NCI-H2227 treated with DMSO at 0.1 percent for 48 hours (cell line): ENCODE measurements at regions not wholly inside any gene's neighbourhood (a gene's known extent, or its start where the extent isn't known, plus 50 kb on each side); places are given as distances from the start of the nearest gene placed in this dataset.

Experiments
- DNase-seq: peaks from one replicate; lab custom pipeline; 2025; lab: John Stamatoyannopoulos, UW

DNA sequence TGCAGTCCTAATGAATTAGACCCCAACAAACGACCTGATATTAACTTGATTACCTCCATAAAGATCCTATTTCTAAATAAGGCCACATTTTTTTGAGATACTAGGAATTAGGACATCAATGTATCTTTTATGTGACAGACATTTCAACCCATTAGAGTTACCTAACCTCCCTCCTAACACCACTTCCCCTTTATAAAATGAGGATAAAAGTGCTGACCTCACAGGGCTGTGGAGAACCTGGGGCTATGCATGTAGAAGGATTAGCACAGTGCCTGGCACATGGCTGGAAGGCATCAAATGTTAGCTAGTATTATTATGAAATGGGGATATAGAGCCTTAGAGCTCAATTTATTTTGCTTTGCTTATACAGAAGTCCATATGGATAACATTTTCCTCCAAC lies 53.5 kb upstream of the LRRN1 start:
- no peak for DNase-seq

DNA sequence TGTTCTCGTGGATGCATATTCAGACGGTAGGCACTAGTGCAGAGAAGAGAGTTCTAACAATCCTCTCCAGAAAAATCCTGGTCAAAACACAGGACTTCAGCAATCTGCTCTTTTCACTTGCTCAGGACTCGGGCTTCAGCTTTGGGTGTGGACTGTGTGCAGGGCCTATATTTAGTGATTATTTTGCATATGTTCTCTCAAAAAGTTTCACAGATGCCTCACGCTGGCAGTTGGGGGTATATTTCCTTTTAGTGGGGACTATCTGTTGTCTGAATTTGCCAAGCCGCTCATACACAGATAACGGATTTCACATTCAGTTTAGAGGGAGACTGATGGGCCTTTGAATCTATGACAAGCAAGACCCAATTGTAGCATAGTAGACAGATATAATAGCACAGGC lies 54.4 kb upstream of the LRRN1 start:
- DNase-seq, result no peak

GRCh38 chr3:3743754-3744153 lies 55.5 kb upstream of the LRRN1 start:
- DNase-seq, result no peak

GRCh38 chr3:3740061-3740460 lies 59.2 kb upstream of the LRRN1 start:
- no peak for DNase-seq

- DNase-seq, result no peak
Observed at GRCh38 chr3:3739330-3740060, 59.7 kb upstream of the LRRN1 start.

- no peak for DNase-seq
Observed at GRCh38 chr3:3737531-3737930, 61.7 kb upstream of the LRRN1 start.

- no peak for DNase-seq
Observed at GRCh38 chr3:3735919-3736318, 63.3 kb upstream of the LRRN1 start.

DNA sequence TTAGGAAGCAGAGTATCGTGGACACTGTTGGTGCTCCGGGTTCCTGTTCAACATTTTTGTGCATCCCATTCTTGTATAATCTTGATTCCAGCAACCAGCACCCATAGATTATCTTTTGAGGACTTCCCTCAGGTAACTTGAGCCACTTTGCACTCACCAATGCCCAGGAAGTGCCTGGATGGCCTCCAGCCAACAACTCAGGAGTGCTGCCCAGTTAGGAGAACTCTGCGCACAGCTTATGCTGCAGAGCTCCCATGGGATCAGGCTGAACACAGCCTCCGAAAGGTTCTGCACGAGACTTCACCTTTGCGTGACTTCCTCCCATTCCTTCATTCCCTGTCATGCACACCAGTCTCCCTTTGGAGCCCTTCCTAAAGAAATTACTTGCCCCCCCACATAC lies 64.3 kb upstream of the LRRN1 start:
- no peak for DNase-seq

GRCh38 chr3:3729261-3729660 lies 70.0 kb upstream of the LRRN1 start:
- no peak for DNase-seq

DNA sequence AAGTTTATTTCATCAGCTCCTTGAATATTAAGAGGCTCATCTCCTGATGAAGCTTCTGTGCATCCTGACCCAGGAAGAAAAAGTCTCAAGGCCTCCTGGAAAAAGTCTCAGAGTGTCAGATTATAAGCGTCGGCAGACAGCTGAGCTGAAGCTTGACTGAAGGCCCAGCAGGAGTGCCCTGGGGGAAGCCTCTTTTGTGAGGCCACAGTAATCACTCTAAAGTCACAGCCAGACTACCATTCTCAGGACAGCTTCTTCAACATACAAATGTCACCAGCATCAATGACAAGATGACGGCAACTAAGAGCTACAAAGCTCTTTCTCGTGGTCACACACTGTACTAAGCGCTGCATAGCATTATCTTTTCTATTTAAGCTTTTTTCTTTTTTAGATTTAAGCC lies 72.7 kb upstream of the LRRN1 start:
- DNase-seq, result no peak

DNA sequence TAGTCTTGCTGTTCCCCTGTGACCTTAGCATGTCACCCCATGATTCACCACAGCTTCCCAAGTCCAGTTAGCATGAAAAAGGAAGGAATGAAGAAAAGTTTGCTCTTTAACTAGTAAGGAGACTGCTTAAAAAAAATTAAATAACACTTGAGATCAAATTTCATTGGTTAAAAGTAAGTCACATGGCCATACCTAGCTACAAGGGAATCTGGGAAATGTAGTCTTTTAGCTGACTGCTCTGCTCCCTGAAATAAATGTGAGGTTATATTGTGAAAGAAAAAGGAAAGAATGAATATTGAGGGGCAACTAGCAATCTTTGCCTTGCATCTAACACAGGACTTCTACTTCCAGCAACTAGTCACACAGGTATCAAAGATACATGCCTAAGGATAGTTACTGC lies 84.7 kb upstream of the LRRN1 start:
- no peak for DNase-seq

- DNase-seq, result no peak
Observed at GRCh38 chr3:3712971-3713370, 86.3 kb upstream of the LRRN1 start.

DNA sequence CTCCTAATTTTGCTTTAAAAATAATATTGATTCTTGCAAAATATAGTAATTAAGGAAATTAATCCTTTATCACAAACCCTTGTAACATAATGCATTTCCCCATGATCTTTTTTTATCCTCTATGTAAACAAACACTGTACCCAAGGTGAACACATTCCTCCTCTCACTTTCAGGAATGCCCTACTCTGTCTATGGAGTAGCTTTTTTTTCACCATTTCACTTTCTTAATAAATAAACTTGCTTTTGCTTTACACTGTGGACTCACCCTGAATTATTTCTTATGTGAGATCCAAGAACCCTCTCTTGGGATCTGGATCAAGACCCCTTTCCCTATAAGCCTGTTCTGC lies 90.5 kb upstream of the LRRN1 start:
- no peak for DNase-seq

- no peak for DNase-seq
Observed at GRCh38 chr3:3707858-3708768, 91.1 kb upstream of the LRRN1 start.

- no peak for DNase-seq
Observed at GRCh38 chr3:3705090-3705775, 94.0 kb upstream of the LRRN1 start.

DNA sequence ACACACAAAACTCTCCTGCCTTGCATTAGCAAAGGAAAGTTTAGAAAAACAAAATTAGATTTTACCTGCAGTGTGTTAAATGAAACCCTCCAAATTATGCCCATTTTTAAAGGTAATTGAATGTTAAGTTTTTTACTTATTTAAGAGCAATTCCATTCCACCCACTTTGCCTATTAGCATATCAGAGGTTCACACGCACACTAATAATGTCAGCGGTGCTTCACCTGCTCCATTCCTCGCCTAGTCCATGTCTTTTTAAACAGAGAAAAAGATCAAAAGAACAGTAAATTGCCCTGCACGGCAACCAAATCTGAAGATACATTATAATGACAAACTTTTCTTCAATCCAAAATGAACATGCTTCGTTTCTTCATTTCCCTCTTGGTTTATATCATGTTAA lies 97.3 kb upstream of the LRRN1 start:
- DNase-seq, result no peak

DNA sequence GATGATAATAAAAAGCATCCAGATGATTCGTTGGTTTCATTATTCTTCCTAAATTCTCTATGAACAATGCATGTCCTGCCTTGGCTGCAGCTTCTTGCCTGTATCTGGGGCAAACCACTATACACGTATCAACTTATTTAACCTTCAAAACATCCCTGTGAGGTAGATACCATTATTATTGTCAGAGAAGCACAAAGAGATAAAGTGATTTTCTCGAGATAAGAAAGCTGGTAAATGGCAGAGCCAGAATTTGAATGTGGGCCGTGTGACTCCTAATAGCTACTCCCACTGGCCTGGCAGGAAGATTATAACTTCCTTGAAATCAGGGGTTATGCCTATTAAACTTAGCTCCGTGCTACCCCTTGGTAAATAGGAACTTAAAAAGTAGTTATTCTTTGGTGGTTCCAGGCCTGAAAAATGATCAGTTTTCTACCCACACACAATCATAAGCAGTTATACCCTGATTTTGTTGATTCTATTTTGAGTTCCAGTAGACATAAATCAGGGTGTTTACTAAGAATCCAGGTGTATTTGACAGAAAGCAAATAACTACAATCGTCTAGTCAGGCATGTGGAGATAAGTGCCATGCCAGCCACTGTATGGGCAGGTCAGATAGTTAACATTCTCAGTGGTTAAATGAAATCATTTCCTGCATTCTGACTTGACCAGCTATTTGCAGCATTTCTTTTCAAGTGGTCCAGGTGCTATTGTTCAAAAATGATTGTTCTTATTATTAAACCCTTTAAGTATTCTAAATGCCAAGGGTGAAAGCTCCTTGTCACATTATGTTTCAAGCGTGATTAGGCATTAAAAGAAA lies 99.2 kb upstream of the LRRN1 start:
- DNase-seq, result peak; percentile 13

DNA sequence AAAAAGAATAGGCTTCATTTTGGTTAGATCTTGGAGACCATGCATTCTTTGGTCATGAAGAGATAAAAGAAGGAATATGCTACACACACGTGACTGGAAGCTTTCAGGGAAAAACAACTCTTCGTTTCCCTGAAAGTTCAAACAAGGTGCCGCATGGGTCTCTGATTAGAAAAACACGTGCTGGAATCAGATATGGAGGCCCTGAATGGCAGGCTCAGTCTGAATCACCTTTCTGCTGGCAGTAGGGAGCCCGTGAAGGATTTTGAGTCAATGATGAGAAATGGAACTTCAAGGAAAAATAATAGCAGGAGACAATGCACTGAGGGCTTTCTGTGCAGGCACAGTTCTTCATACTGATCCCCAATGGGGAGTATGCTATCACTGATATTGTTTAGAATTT lies 99.8 kb upstream of the LRRN1 start:
- no peak for DNase-seq

DNA sequence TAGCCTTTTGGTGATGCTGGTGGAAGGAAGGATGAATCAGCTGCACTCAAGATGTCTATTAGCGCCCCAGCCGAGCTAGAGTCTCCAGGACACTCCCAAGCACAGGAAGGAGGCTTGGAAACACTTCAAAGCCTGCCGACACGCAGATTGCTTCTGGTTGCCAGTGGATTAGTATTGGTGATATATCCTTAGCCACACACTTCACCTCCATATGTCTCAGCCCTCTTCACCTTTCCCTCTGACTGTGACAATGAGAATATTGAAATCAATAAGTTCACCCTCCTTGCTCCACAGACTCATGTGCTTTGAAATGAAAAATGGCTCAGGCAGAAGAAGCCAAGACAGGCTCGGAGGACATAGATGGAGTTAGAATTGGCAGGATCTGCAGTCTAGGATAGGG lies 102.9 kb upstream of the LRRN1 start:
- DNase-seq, result no peak

GRCh38 chr3:3693593-3693992 lies 105.6 kb upstream of the LRRN1 start:
- DNase-seq, result no peak

DNA sequence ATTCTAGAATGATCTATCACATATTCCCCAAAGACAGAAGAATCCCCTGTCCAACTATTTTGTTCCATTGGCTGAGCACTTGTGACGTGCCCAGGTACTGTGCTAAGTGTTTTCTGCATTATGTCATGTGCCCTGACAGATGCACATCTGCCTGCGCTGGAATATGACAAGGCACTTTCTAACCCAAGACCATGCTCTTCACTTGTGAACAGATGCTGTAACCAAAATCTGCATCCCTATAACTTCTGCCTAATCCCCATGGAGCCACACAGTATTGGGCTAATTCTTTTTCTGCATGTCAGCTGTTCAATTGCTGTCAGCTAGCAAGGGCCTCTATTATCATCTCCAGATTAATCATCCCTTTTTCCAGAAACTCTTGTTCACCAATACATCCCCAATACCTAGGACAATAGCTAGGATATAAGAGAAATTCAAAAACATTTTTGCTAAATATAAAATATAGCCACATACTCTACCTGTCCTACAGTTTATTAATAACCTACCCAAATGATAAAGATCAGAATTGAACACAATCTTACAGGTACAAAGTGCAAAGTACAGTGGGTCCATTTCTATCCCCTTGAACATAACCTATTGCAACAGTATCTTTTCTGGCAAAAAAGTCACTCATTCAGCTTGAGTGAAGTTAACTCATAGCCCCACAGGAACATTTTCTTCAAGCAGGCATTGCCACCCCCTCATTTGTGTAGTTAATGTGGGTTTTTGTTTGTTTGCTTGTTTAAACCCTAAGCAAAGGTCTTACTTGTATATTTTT lies 109.4 kb upstream of the LRRN1 start:
- no peak for DNase-seq
